ENCODE measurements at regions not wholly inside any gene's neighbourhood (a gene's known extent, or its start where the extent isn't known, plus 50 kb on each side); places are given as distances from the start of the nearest gene placed in this dataset.

- H3K4me3 ChIP-seq: no peak overlapping the region
- no peaks in the 10 kb centered on the region for H3K79me2 ChIP-seq
- H3K4me2 ChIP-seq: no peak overlapping the region
- H4K20me1 ChIP-seq (ENCODE audit: insufficient read depth, poor library complexity, severe bottlenecking): no peaks in the 10 kb centered on the region
- no peaks in the 10 kb centered on the region for H3K4me1 ChIP-seq (ENCODE audit: insufficient read depth)
- WGBS (ENCODE audit: low lambda C conversion rate, missing lambda C conversion rate): 17% methylated on average over 14 of the region's 14 CpGs
- no peaks in the 10 kb centered on the region for H3K36me3 ChIP-seq (replicated peaks; ENCODE audit: insufficient read depth, low read depth)
- no peaks in the 10 kb centered on the region for H3K9me3 ChIP-seq (ENCODE audit: low read depth)
- no peak overlapping the region for H2AFZ ChIP-seq
- H3K9me2 ChIP-seq (replicated peaks; ENCODE audit: insufficient read depth): no peaks in the 10 kb centered on the region
- DNase-seq (ENCODE audit: low spot score): peak; percentile 62
- H3K27me3 ChIP-seq: no peaks in the 10 kb centered on the region
- no peak overlapping the region for H3K27ac ChIP-seq
- TF ChIP-seq EZH2phosphoT487 (IDR thresholded peaks at IDR 0.05; ENCODE audit: low read depth, severe bottlenecking, unreplicated experiment): no peak
- no peak for TF ChIP-seq EZH2 (IDR thresholded peaks at IDR 0.05; ENCODE audit: borderline replicate concordance)
- peak; percentile 91 for TF ChIP-seq CTCF (IDR thresholded peaks at IDR 0.05; ENCODE audit: poor library complexity)
Measured at GRCh38 chr2:236352761-236353593, 88.8 kb upstream of the ASB18 start.

- Histone ChIP-seq H3K9me3 (ENCODE audit: low read depth) (no peaks in the 10 kb centered on the region), H3K4me3 (no peak overlapping the region), H3K27me3 (no peaks in the 10 kb centered on the region), H2AFZ (no peak overlapping the region), H4K20me1 (ENCODE audit: insufficient read depth, poor library complexity, severe bottlenecking) (no peaks in the 10 kb centered on the region), H3K4me1 (ENCODE audit: insufficient read depth) (no peaks in the 10 kb centered on the region), H3K4me2 (no peak overlapping the region), H3K27ac (no peak overlapping the region), H3K9me2 (replicated peaks; ENCODE audit: insufficient read depth) (no peaks in the 10 kb centered on the region), H3K36me3 (replicated peaks; ENCODE audit: insufficient read depth, low read depth) (no peaks in the 10 kb centered on the region), H3K79me2 (no peaks in the 10 kb centered on the region)
- TF ChIP-seq EZH2phosphoT487 (IDR thresholded peaks at IDR 0.05; ENCODE audit: low read depth, severe bottlenecking, unreplicated experiment) (no peak), CTCF (IDR thresholded peaks at IDR 0.05; ENCODE audit: poor library complexity) (no peak), EZH2 (IDR thresholded peaks at IDR 0.05; ENCODE audit: borderline replicate concordance) (no peak)
- DNase-seq (ENCODE audit: low spot score): no peak
- WGBS (ENCODE audit: low lambda C conversion rate, missing lambda C conversion rate): 71% methylated on average over 6 of the region's 6 CpGs
Measured at GRCh38 chr2:236353594-236353942, 89.4 kb upstream of the ASB18 start.

- TF ChIP-seq EZH2phosphoT487 (IDR thresholded peaks at IDR 0.05; ENCODE audit: low read depth, severe bottlenecking, unreplicated experiment) (no peak), EZH2 (IDR thresholded peaks at IDR 0.05; ENCODE audit: borderline replicate concordance) (no peak), CTCF (IDR thresholded peaks at IDR 0.05; ENCODE audit: poor library complexity) (no peak)
Measured at GRCh38 chr2:236354056-236354940, 90.1 kb upstream of the ASB18 start.

More at GRCh38 chr2:236354056-236354940, 90.1 kb upstream of the ASB18 start:
- no peaks in the 10 kb centered on the region for H3K27me3 ChIP-seq
- H3K4me1 ChIP-seq (ENCODE audit: insufficient read depth): no peaks in the 10 kb centered on the region
- no peaks in the 10 kb centered on the region for H3K36me3 ChIP-seq (replicated peaks; ENCODE audit: insufficient read depth, low read depth)
- no peaks in the 10 kb centered on the region for H4K20me1 ChIP-seq (ENCODE audit: insufficient read depth, poor library complexity, severe bottlenecking)
- H2AFZ ChIP-seq: no peak overlapping the region
- H3K4me3 ChIP-seq: no peak overlapping the region
- no peaks in the 10 kb centered on the region for H3K9me3 ChIP-seq (ENCODE audit: low read depth)
- no peak overlapping the region for H3K27ac ChIP-seq
- DNase-seq (ENCODE audit: low spot score): no peak
- H3K9me2 ChIP-seq (replicated peaks; ENCODE audit: insufficient read depth): no peaks in the 10 kb centered on the region
- no peaks in the 10 kb centered on the region for H3K79me2 ChIP-seq
- 94% methylated on average over 15 of the region's 15 CpGs for WGBS (ENCODE audit: low lambda C conversion rate, missing lambda C conversion rate)
- H3K4me2 ChIP-seq: no peak overlapping the region

Data from hepatocyte (in vitro differentiated cells).